ENCODE measurements at regions not wholly inside any gene's neighbourhood (a gene's known extent, or its start where the extent isn't known, plus 50 kb on each side); places are given as distances from the start of the nearest gene placed in this dataset.

GRCh38 chrX:140087875-140088274 lies 122.6 kb upstream of the CXorf66 start:
- Histone ChIP-seq H3K9me2 (no peaks in the 10 kb centered on the region), H3K36me3 (replicated peaks in 1 of 2; ENCODE audit: control insufficient read depth in 1 of 2, insufficient read depth in 2 of 2, low read length in 1 of 2) (no peaks in the 10 kb centered on the region), H3K27me3 (ENCODE audit: insufficient read depth) (peaks cover 11% of the 10 kb centered on the region; the same call in 1 of the 2 replicates), H3K27ac (ENCODE audit: low read depth in 2 of 2, low read length in 1 of 2) (no peak overlapping the region), H3K4me1 (ENCODE audit: control insufficient read depth in 1 of 2, insufficient read depth in 2 of 2, low read depth in 1 of 2, low read length in 1 of 2) (no peaks in the 10 kb centered on the region), H3K4me2 (no peak overlapping the region), H4K20me1 (ENCODE audit: insufficient read depth) (no peaks in the 10 kb centered on the region), H3K9ac (no peak overlapping the region), H3F3A (replicated peaks; ENCODE audit: insufficient read depth) (no peaks in the 10 kb centered on the region), H3K9me3 (no peaks in the 10 kb centered on the region), H3K79me2 (ENCODE audit: insufficient read depth) (no peaks in the 10 kb centered on the region), H3K4me3 (ENCODE audit: low read depth in 2 of 2, low read length in 1 of 2) (no peak overlapping the region), H2AFZ (ENCODE audit: low read depth) (no peak overlapping the region)
- TF ChIP-seq YY1 (IDR thresholded peaks at IDR 0.05; ENCODE audit: low read depth) (no peak), NRF1 (IDR thresholded peaks at IDR 0.05; ENCODE audit: low read depth, low read length) (no peak), IRF3 (IDR thresholded peaks at IDR 0.05; ENCODE audit: low read depth, low read length) (no peak), EZH2phosphoT487 (IDR thresholded peaks at IDR 0.05; ENCODE audit: borderline replicate concordance, low read depth) (no peak), TCF12 (IDR thresholded peaks at IDR 0.05) (no peak), POLR2AphosphoS5 (IDR thresholded peaks at IDR 0.05; ENCODE audit: low read depth, low read length) (no peak), SIN3A (IDR thresholded peaks at IDR 0.05; ENCODE audit: borderline replicate concordance, low read depth, low read length) (no peak), JUND (IDR thresholded peaks at IDR 0.05) (no peak)
- ChIA-PET POLR2A (no interaction called here), CTCF (interaction anchor here (1.0 kb wide), 1 partner anchor 31 kb away, joined by 3 read pairs; no protein-coding TSS in a partner anchor)
- 2% methylated on average over 4 of the region's 4 CpGs for WGBS (ENCODE audit: low lambda C conversion rate)
- DNase-seq = no peak

GRCh38 chrX:140086691-140087090 lies 121.4 kb upstream of the CXorf66 start:
- Histone ChIP-seq H3K9me2 (no peaks in the 10 kb centered on the region), H3K4me2 (no peak overlapping the region), H3K36me3 (replicated peaks in 1 of 2; ENCODE audit: control insufficient read depth in 1 of 2, insufficient read depth in 2 of 2, low read length in 1 of 2) (no peaks in the 10 kb centered on the region), H3K9ac (no peak overlapping the region), H3F3A (replicated peaks; ENCODE audit: insufficient read depth) (no peaks in the 10 kb centered on the region), H3K27ac (ENCODE audit: low read depth in 2 of 2, low read length in 1 of 2) (no peak overlapping the region), H3K4me1 (ENCODE audit: control insufficient read depth in 1 of 2, insufficient read depth in 2 of 2, low read depth in 1 of 2, low read length in 1 of 2) (no peaks in the 10 kb centered on the region), H3K9me3 (no peaks in the 10 kb centered on the region), H3K4me3 (ENCODE audit: low read depth in 2 of 2, low read length in 1 of 2) (no peak overlapping the region), H2AFZ (ENCODE audit: low read depth) (no peak overlapping the region), H3K79me2 (ENCODE audit: insufficient read depth) (no peaks in the 10 kb centered on the region), H4K20me1 (ENCODE audit: insufficient read depth) (no peaks in the 10 kb centered on the region), H3K27me3 (ENCODE audit: insufficient read depth) (peaks cover 11% of the 10 kb centered on the region; the same call in 1 of the 2 replicates)
- no peak for DNase-seq
- TF ChIP-seq SIN3A (IDR thresholded peaks at IDR 0.05; ENCODE audit: borderline replicate concordance, low read depth, low read length) = no peak
- TF ChIP-seq USF2 (IDR thresholded peaks at IDR 0.05; ENCODE audit: borderline replicate concordance, low read depth, low read length) = no peak
- TF ChIP-seq NFIC (IDR thresholded peaks at IDR 0.05; ENCODE audit: borderline replicate concordance) = no peak
- TF ChIP-seq YY1 (IDR thresholded peaks at IDR 0.05; ENCODE audit: low read depth) = no peak
- no peak for TF ChIP-seq JUND (IDR thresholded peaks at IDR 0.05)
- TF ChIP-seq EP300 (IDR thresholded peaks at IDR 0.05; ENCODE audit: borderline replicate concordance in 1 of 2, low read depth in 1 of 2, low read length in 1 of 2) = no peak
- no peak for TF ChIP-seq USF1 (IDR thresholded peaks at IDR 0.05; ENCODE audit: borderline replicate concordance, low read depth)
- TF ChIP-seq MEF2A (IDR thresholded peaks at IDR 0.05; ENCODE audit: borderline replicate concordance, low read depth) = no peak
- no peak for TF ChIP-seq RXRA (IDR thresholded peaks at IDR 0.05; ENCODE audit: borderline replicate concordance, low read depth)
- TF ChIP-seq RCOR1 (IDR thresholded peaks at IDR 0.05; ENCODE audit: low read length) = no peak
- no peak for TF ChIP-seq CHD2 (IDR thresholded peaks at IDR 0.05; ENCODE audit: low read length, partially characterized antibody)
- TF ChIP-seq MXI1 (IDR thresholded peaks at IDR 0.05; ENCODE audit: low read depth, low read length) = no peak
- no peak for TF ChIP-seq ZBTB33 (IDR thresholded peaks at IDR 0.05; ENCODE audit: borderline replicate concordance, low read depth)
- no peak for TF ChIP-seq NRF1 (IDR thresholded peaks at IDR 0.05; ENCODE audit: low read depth, low read length)
- TF ChIP-seq MAX (IDR thresholded peaks at IDR 0.05; ENCODE audit: low read depth) = no peak
- TF ChIP-seq IRF3 (IDR thresholded peaks at IDR 0.05; ENCODE audit: low read depth, low read length) = no peak
- TF ChIP-seq TCF12 (IDR thresholded peaks at IDR 0.05) = no peak
- TF ChIP-seq GATA2 (CRISPR knock-in tag; IDR thresholded peaks at IDR 0.05) = no peak
- ChIA-PET CTCF (no interaction called here), POLR2A (no interaction called here)

All from SK-N-SH (cell line).